PFSK-1 (cell line): ENCODE measurements at regions not wholly inside any gene's neighbourhood (a gene's known extent, or its start where the extent isn't known, plus 50 kb on each side); places are given as distances from the start of the nearest gene placed in this dataset.

Experiments used
- FOXP2 ChIP-seq: optimal IDR thresholded peaks from 2 replicates; pipeline ENCODE3; 2011; ENCODE audit warnings: borderline replicate concordance, control low read depth, inconsistent platforms; ENCODE audit not compliant: insufficient read depth; ENCODE audit errors: extremely low read length, extremely low read depth
- POLR2AphosphoS5 ChIP-seq: IDR thresholded peaks from 2 replicates; pipeline ENCODE4 v1.6.1; 2012; ENCODE audit warnings: low read depth, mild to moderate bottlenecking, control low read depth, low read length, moderate library complexity
- REST ChIP-seq, 2 experiments: IDR thresholded peaks; 2 replicates each; pipeline versions ENCODE4 v1.6.1 to v1.8.0; 2011 to 2012; ENCODE audit warnings: low read depth in 2 of 2, low read length in 2 of 2, control low read depth in 1 of 2, inconsistent platforms in 1 of 2, mild to moderate bottlenecking in 1 of 2, moderate library complexity in 1 of 2; ENCODE audit not compliant: insufficient read depth in 1 of 2
- SIN3A ChIP-seq: IDR thresholded peaks from 2 replicates; pipeline ENCODE4 v1.6.1; 2012; ENCODE audit warnings: mild to moderate bottlenecking, low read length, moderate library complexity, borderline replicate concordance; ENCODE audit not compliant: insufficient read depth
- TAF1 ChIP-seq: IDR thresholded peaks from 2 replicates; pipeline ENCODE4 v1.6.1; 2012; ENCODE audit warnings: low read length, control low read depth, borderline replicate concordance; ENCODE audit not compliant: insufficient read depth

GRCh38 chr4:179521952-179522351 lies 2079.7 kb upstream of the AGA start:
- TF ChIP-seq REST (IDR thresholded peaks at IDR 0.05; ENCODE audit: insufficient read depth in 1 of 2, low read depth in 2 of 2, low read length in 2 of 2) (no peak), TAF1 (no peak), POLR2AphosphoS5 (no peak), SIN3A (no peak), FOXP2 (no peak)
